ENCODE measurements at regions not wholly inside any gene's neighbourhood (a gene's known extent, or its start where the extent isn't known, plus 50 kb on each side); places are given as distances from the start of the nearest gene placed in this dataset.

- Histone ChIP-seq H3K9me1 (ENCODE audit: control insufficient read depth, extremely low read depth, insufficient read depth, low read length) (no peaks in the 10 kb centered on the region), H3K9me3 (ENCODE audit: control insufficient read depth, low read depth, low read length) (no peaks in the 10 kb centered on the region), H3K27me3 (ENCODE audit: control insufficient read depth, extremely low read depth, insufficient read depth, low read length) (no peaks in the 10 kb centered on the region), H3K36me3 (ENCODE audit: control insufficient read depth in 2 of 2, extremely low read depth in 1 of 2, insufficient read depth in 2 of 2, low read length in 2 of 2) (no peaks in the 10 kb centered on the region), H3K4me2 (ENCODE audit: control insufficient read depth, extremely low read depth, insufficient read depth, low read depth, low read length) (peak overlapping the region; percentile 17), H2AFZ (ENCODE audit: control insufficient read depth, low read length) (no peak overlapping the region), H3K27ac (ENCODE audit: control insufficient read depth, insufficient read depth, low read length) (no peak overlapping the region), H3K9ac (ENCODE audit: control insufficient read depth, extremely low read depth, insufficient read depth, low read length) (no peak overlapping the region), H3K4me1 (ENCODE audit: control insufficient read depth, extremely low read depth, insufficient read depth, low read length) (peaks cover 7% of the 10 kb centered on the region), H4K20me1 (ENCODE audit: control insufficient read depth, extremely low read depth, insufficient read depth, low read length) (no peaks in the 10 kb centered on the region), H3K4me3 (ENCODE audit: control insufficient read depth in 2 of 3, extremely low read depth in 1 of 3, insufficient read depth in 2 of 3, low read depth in 1 of 3, low read length in 3 of 3) (no peak overlapping the region), H3K79me2 (ENCODE audit: control insufficient read depth, insufficient read depth, low read length) (no peaks in the 10 kb centered on the region)
- FAIRE-seq (no peak), DNase-seq (ENCODE audit: low read depth, low spot score) (no peak)
- dilution Hi-C loops (cut with MboI; ENCODE audit: extremely low pct_ligation_motif_present, low sequenced_read_pairs), result no loop called here
- no peak for TF ChIP-seq EZH2 (IDR thresholded peaks at IDR 0.05; ENCODE audit: low read length)
- TF ChIP-seq CTCF (optimal IDR thresholded peaks at IDR 0.05 in 1 of 3, IDR thresholded peaks at IDR 0.05 in 1 of 3, conservative IDR thresholded peaks at IDR 0.05 in 1 of 3; ENCODE audit: extremely low read depth in 1 of 3, insufficient read depth in 2 of 3, low read length in 3 of 3), result no peak
Measured at GRCh38 chr5:14959399-14960119, 88.0 kb upstream of the ANKH start.

GRCh38 chr5:14958188-14958587, 86.6 kb upstream of the ANKH start:
- dilution Hi-C loops (cut with MboI; ENCODE audit: extremely low pct_ligation_motif_present, low sequenced_read_pairs), result no loop called here
- H3K9me3 ChIP-seq (ENCODE audit: control insufficient read depth, low read depth, low read length), result no peaks in the 10 kb centered on the region

More at GRCh38 chr5:14958188-14958587, 86.6 kb upstream of the ANKH start:
- DNase-seq (ENCODE audit: low read depth, low spot score) (no peak), FAIRE-seq (no peak)
- Histone ChIP-seq H3K27ac (ENCODE audit: control insufficient read depth, insufficient read depth, low read length) (no peak overlapping the region), H3K79me2 (ENCODE audit: control insufficient read depth, insufficient read depth, low read length) (no peaks in the 10 kb centered on the region), H3K4me2 (ENCODE audit: control insufficient read depth, extremely low read depth, insufficient read depth, low read depth, low read length) (no peak overlapping the region), H3K9ac (ENCODE audit: control insufficient read depth, extremely low read depth, insufficient read depth, low read length) (no peak overlapping the region), H3K27me3 (ENCODE audit: control insufficient read depth, extremely low read depth, insufficient read depth, low read length) (no peaks in the 10 kb centered on the region), H4K20me1 (ENCODE audit: control insufficient read depth, extremely low read depth, insufficient read depth, low read length) (no peaks in the 10 kb centered on the region), H3K36me3 (ENCODE audit: control insufficient read depth in 2 of 2, extremely low read depth in 1 of 2, insufficient read depth in 2 of 2, low read length in 2 of 2) (no peaks in the 10 kb centered on the region), H2AFZ (ENCODE audit: control insufficient read depth, low read length) (no peak overlapping the region), H3K9me1 (ENCODE audit: control insufficient read depth, extremely low read depth, insufficient read depth, low read length) (no peaks in the 10 kb centered on the region), H3K4me3 (ENCODE audit: control insufficient read depth in 2 of 3, extremely low read depth in 1 of 3, insufficient read depth in 2 of 3, low read depth in 1 of 3, low read length in 3 of 3) (no peak overlapping the region), H3K4me1 (ENCODE audit: control insufficient read depth, extremely low read depth, insufficient read depth, low read length) (peaks cover 7% of the 10 kb centered on the region)
- TF ChIP-seq EZH2 (IDR thresholded peaks at IDR 0.05; ENCODE audit: low read length) (no peak), CTCF (optimal IDR thresholded peaks at IDR 0.05 in 1 of 3, IDR thresholded peaks at IDR 0.05 in 1 of 3, conservative IDR thresholded peaks at IDR 0.05 in 1 of 3; ENCODE audit: extremely low read depth in 1 of 3, insufficient read depth in 2 of 3, low read length in 3 of 3) (no peak)
